B cell (primary cell): ENCODE measurements at regions not wholly inside any gene's neighbourhood (a gene's known extent, or its start where the extent isn't known, plus 50 kb on each side); places are given as distances from the start of the nearest gene placed in this dataset.
"Not testable (repeated sequence)": the region's sequence is repeated elsewhere in the genome, so short reads cannot be mapped to it uniquely, and the experiment has no call there.

ENCODE experiments used
- ATAC-seq: fragments of 200-7000 bp; cut with Tn5 transposase; one replicate; pipeline ENCODE4 v1.10.0; 2021; ENCODE audit warnings: low read depth, mild to moderate bottlenecking, moderate number of reproducible peaks, moderate library complexity
- CTCF ChIA-PET: fragments of 350-600 bp; sonication (Branson Sonifier 250); formaldehyde crosslinking; loops from one replicate; lab custom pipeline; 2021; ENCODE audit warnings: antibody characterized with exemption, inconsistent platforms; lab: Charles Lee
- POLR2A ChIA-PET: fragments of 350-600 bp; sonication (Branson Sonifier 250); formaldehyde crosslinking; loops from one replicate; lab custom pipeline; 2021; ENCODE audit warnings: antibody characterized with exemption; lab: Charles Lee
- DNase-seq: peaks from one replicate; pipeline ENCODE4 v3.0.0; 2013
- H2AFZ ChIP-seq: 2 replicates; pipeline ENCODE4 v1.6.1; 2012; ENCODE audit warnings: mild to moderate bottlenecking, low read depth, low read length; ENCODE audit not compliant: insufficient read depth, poor library complexity, severe bottlenecking
- H3K27ac ChIP-seq, 2 donors: 1 replicate in 1 of 2; 2 replicates in 1 of 2; pipeline ENCODE4 v1.5.1; 2012 to 2013; ENCODE audit warnings: low read length in 2 of 2, mild to moderate bottlenecking in 2 of 2, moderate library complexity in 1 of 2
- H3K27me3 ChIP-seq, 4 experiments: fragments of 200-600 bp in 1 of 4; sonication (generic) in 1 of 4; replicated peaks in 1 of 4; 1 replicate in 2 of 4; 2 replicates in 2 of 4; pipeline versions ENCODE4 v1.6.1 to v1.7.0; 2013 to 2016; ENCODE audit warnings: low read length in 3 of 4, mild to moderate bottlenecking in 2 of 4, mixed read lengths in 1 of 4, moderate library complexity in 1 of 4; ENCODE audit not compliant: insufficient read depth in 4 of 4, control insufficient read depth in 3 of 4; ENCODE audit errors: control extremely low read depth in 1 of 4
- H3K36me3 ChIP-seq, 2 experiments: replicated peaks in 1 of 2; 1 replicate in 1 of 2; 2 replicates in 1 of 2; pipeline versions ENCODE4 v1.6.1 to v1.7.1; 2013; ENCODE audit warnings: low read length in 1 of 2; ENCODE audit not compliant: insufficient read depth in 2 of 2, control insufficient read depth in 1 of 2; ENCODE audit errors: control extremely low read depth in 1 of 2, extremely low read depth in 1 of 2
- H3K4me1 ChIP-seq, 2 donors: fragments of 200-600 bp in 1 of 2; sonication (generic) in 1 of 2; 1 replicate in 1 of 2; 2 replicates in 1 of 2; pipeline versions ENCODE4 v1.5.1 to v1.6.1; 2013 to 2017; ENCODE audit warnings: low read length in 2 of 2; ENCODE audit not compliant: control insufficient read depth in 2 of 2, insufficient read depth in 2 of 2
- H3K4me2 ChIP-seq: replicated peaks from 2 replicates; pipeline ENCODE3; 2012; ENCODE audit warnings: mild to moderate bottlenecking, low read depth, low read length; ENCODE audit not compliant: poor library complexity, severe bottlenecking
- H3K4me3 ChIP-seq, 5 experiments: fragments of 200-600 bp in 1 of 5; sonication (generic) in 1 of 5; 1 replicate in 3 of 5; 2 replicates in 2 of 5; pipeline versions ENCODE4 v1.5.1 to v1.7.0; 2011 to 2016; ENCODE audit warnings: low read length in 4 of 5, mild to moderate bottlenecking in 4 of 5, low read depth in 2 of 5, control low read depth in 1 of 5, moderate library complexity in 1 of 5; ENCODE audit not compliant: insufficient read depth in 1 of 5; ENCODE audit errors: control extremely low read depth in 1 of 5, extremely low read depth in 1 of 5
- H3K79me2 ChIP-seq: fragments of 200-600 bp; sonication (generic); one replicate; pipeline ENCODE4 v1.6.0; 2016; ENCODE audit warnings: low read length; ENCODE audit not compliant: control insufficient read depth, insufficient read depth
- H3K9ac ChIP-seq: fragments of 200-600 bp; sonication (generic); 2 replicates; pipeline ENCODE4 v1.6.1; 2017; ENCODE audit warnings: mild to moderate bottlenecking, low read length, moderate library complexity
- H3K9me3 ChIP-seq, 3 donors: one replicate each; pipeline versions ENCODE4 v1.6.1 to v1.7.1; 2013; ENCODE audit warnings: low read length in 2 of 3; ENCODE audit not compliant: control insufficient read depth in 2 of 3, insufficient read depth in 1 of 3; ENCODE audit errors: control extremely low read depth in 1 of 3
- H4K20me1 ChIP-seq: 2 replicates; pipeline ENCODE4 v1.6.0; 2012; ENCODE audit warnings: mild to moderate bottlenecking, low read length; ENCODE audit not compliant: insufficient read depth, control insufficient read depth, poor library complexity, severe bottlenecking
- H3K27ac Mint-ChIP-seq: one replicate; pipeline ENCODE4 v1.8.0; 2021; ENCODE audit warnings: mixed read lengths
- H3K27me3 Mint-ChIP-seq: one replicate; pipeline ENCODE4 v1.8.0; 2021; ENCODE audit warnings: mixed read lengths
- H3K4me1 Mint-ChIP-seq: one replicate; pipeline ENCODE4 v1.8.0; 2021; ENCODE audit warnings: mixed read lengths
- H3K4me3 Mint-ChIP-seq: one replicate; pipeline ENCODE4 v1.8.0; 2021; ENCODE audit warnings: mixed read lengths
- H3K9me3 Mint-ChIP-seq: one replicate; pipeline ENCODE4 v1.8.0; 2022; ENCODE audit warnings: mixed read lengths; ENCODE audit not compliant: insufficient read depth
- WGBS: methylation state at CpG from one replicate; pipeline ENCODE4 v1.1.5; 2013; ENCODE audit warnings: missing lambda C conversion rate; ENCODE audit not compliant: insufficient coverage; 5-methylcytosine and 5-hydroxymethylcytosine counted together
- intact Hi-C: fragments of 100-400 bp; cut with micrococcal nuclease; formaldehyde crosslinking; loops from one replicate; pipeline ENCODE4 v1.10.0; 2022

GRCh38 chr9:41019858-41020562 lies 108.5 kb downstream of the FOXD4L6 start:
- H4K20me1 ChIP-seq, H3K27ac Mint-ChIP-seq, H3K4me3 ChIP-seq, intact Hi-C loops, CTCF ChIA-PET, H3K9me3 ChIP-seq, H3K4me1 ChIP-seq, H3K4me1 Mint-ChIP-seq, H3K4me3 Mint-ChIP-seq, H3K36me3 ChIP-seq, H3K9ac ChIP-seq, H3K9me3 Mint-ChIP-seq, ATAC-seq, H2AFZ ChIP-seq, H3K27me3 Mint-ChIP-seq, H3K27ac ChIP-seq, H3K4me2 ChIP-seq, H3K79me2 ChIP-seq, H3K27me3 ChIP-seq, DNase-seq, POLR2A ChIA-PET: not testable (repeated sequence)
- no CpG with 5 or more reads among the region's 1 CpG for WGBS

GRCh38 chr9:41018948-41019347 lies 109.5 kb downstream of the FOXD4L6 start:
- ATAC-seq, H3K9ac ChIP-seq, intact Hi-C loops, H4K20me1 ChIP-seq, H3K36me3 ChIP-seq, H3K27me3 ChIP-seq, H3K4me2 ChIP-seq, H3K9me3 Mint-ChIP-seq, H3K27ac ChIP-seq, H3K9me3 ChIP-seq, H3K4me1 ChIP-seq, H2AFZ ChIP-seq, CTCF ChIA-PET, DNase-seq, POLR2A ChIA-PET, H3K4me3 Mint-ChIP-seq, H3K27me3 Mint-ChIP-seq, H3K27ac Mint-ChIP-seq, H3K4me1 Mint-ChIP-seq, H3K79me2 ChIP-seq, H3K4me3 ChIP-seq: not testable (repeated sequence)
- no CpG with 5 or more reads among the region's 3 CpGs for WGBS

- H3K4me1 Mint-ChIP-seq, H3K4me1 ChIP-seq, H3K27me3 ChIP-seq, H2AFZ ChIP-seq, H3K4me3 Mint-ChIP-seq, CTCF ChIA-PET, H3K27me3 Mint-ChIP-seq, H3K79me2 ChIP-seq, H3K27ac ChIP-seq, intact Hi-C loops, ATAC-seq, POLR2A ChIA-PET, H3K4me3 ChIP-seq, H3K9ac ChIP-seq, H3K9me3 ChIP-seq, H4K20me1 ChIP-seq, H3K27ac Mint-ChIP-seq, H3K4me2 ChIP-seq, H3K9me3 Mint-ChIP-seq, DNase-seq: not testable (repeated sequence)
- H3K36me3 ChIP-seq, result peaks cover 0 to 18% of the 10 kb centered on the region in 2 experiments
- no CpG with 5 or more reads among the region's 2 CpGs for WGBS
Observed at GRCh38 chr9:41016699-41017098, 111.8 kb downstream of the FOXD4L6 start.

GRCh38 chr9:40999952-41000700 lies 128.4 kb downstream of the FOXD4L6 start:
- ATAC-seq, POLR2A ChIA-PET, H3K4me3 Mint-ChIP-seq, H3K4me3 ChIP-seq, DNase-seq, H3K36me3 ChIP-seq, H3K9me3 Mint-ChIP-seq, H3K9me3 ChIP-seq, H3K27ac Mint-ChIP-seq, H4K20me1 ChIP-seq, intact Hi-C loops, H3K4me2 ChIP-seq, CTCF ChIA-PET, H2AFZ ChIP-seq, H3K27ac ChIP-seq, H3K27me3 Mint-ChIP-seq, H3K4me1 ChIP-seq, H3K9ac ChIP-seq, H3K27me3 ChIP-seq: not testable (repeated sequence)
- H3K4me1 Mint-ChIP-seq, result peaks cover 34% of the 10 kb centered on the region
- peaks cover 31% of the 10 kb centered on the region for H3K79me2 ChIP-seq
- 83% methylated on average over 1 of the region's 8 CpGs for WGBS
